ENCODE measurements at regions not wholly inside any gene's neighbourhood (a gene's known extent, or its start where the extent isn't known, plus 50 kb on each side); places are given as distances from the start of the nearest gene placed in this dataset.
"Not testable (repeated sequence)": the region's sequence is repeated elsewhere in the genome, so short reads cannot be mapped to it uniquely, and the experiment has no call there.

- not testable (repeated sequence) for TF ChIP-seq CTCF, POLR2A (IDR thresholded peaks at IDR 0.05)
Measured at GRCh38 chr17:20689170-20689749, 109.7 kb downstream of the CDRT15L2 start.
